ENCODE measurements at regions not wholly inside any gene's neighbourhood (a gene's known extent, or its start where the extent isn't known, plus 50 kb on each side); places are given as distances from the start of the nearest gene placed in this dataset.
"Not testable (repeated sequence)": the region's sequence is repeated elsewhere in the genome, so short reads cannot be mapped to it uniquely, and the experiment has no call there.

- no peaks in the 10 kb centered on the region for H3K4me1 Mint-ChIP-seq (ENCODE audit: low read depth)
- H3K36me3 Mint-ChIP-seq (ENCODE audit: insufficient read depth in 2 of 2): no peaks in the 10 kb centered on the region
- ATAC-seq (replicated peaks in 1 of 2): no peak
- no peaks in the 10 kb centered on the region for H3K27me3 Mint-ChIP-seq (ENCODE audit: low read depth)
- H3K4me3 Mint-ChIP-seq: no peak overlapping the region
- no peak for DNase-seq
- H3K9me3 Mint-ChIP-seq: peaks cover 2 to 6% of the 10 kb centered on the region in 2 donors
- H3K27ac Mint-ChIP-seq: no peak overlapping the region
These were observed 1265.7 kb upstream of the CHAC2 start for GRCh38 chr2:52501715-52502475.

GRCh38 chr2:52500561-52500960 lies 1267.0 kb upstream of the CHAC2 start:
- Mint-ChIP-seq H3K4me1 (ENCODE audit: low read depth) (no peaks in the 10 kb centered on the region), H3K27ac (no peak overlapping the region), H3K9me3 (peaks cover 2 to 6% of the 10 kb centered on the region in 2 donors), H3K27me3 (ENCODE audit: low read depth) (no peaks in the 10 kb centered on the region), H3K36me3 (ENCODE audit: insufficient read depth in 2 of 2) (no peaks in the 10 kb centered on the region), H3K4me3 (no peak overlapping the region)
- no peak for ATAC-seq (replicated peaks in 1 of 2)
- no peak for DNase-seq

GRCh38 chr2:52498077-52498750 lies 1269.4 kb upstream of the CHAC2 start:
- Mint-ChIP-seq H3K27ac (no peak overlapping the region), H3K36me3 (ENCODE audit: insufficient read depth in 2 of 2) (no peaks in the 10 kb centered on the region), H3K27me3 (ENCODE audit: low read depth) (no peaks in the 10 kb centered on the region), H3K9me3 (peaks cover 2 to 6% of the 10 kb centered on the region in 2 donors), H3K4me1 (ENCODE audit: low read depth) (no peaks in the 10 kb centered on the region), H3K4me3 (no peak overlapping the region)
- ATAC-seq (replicated peaks in 1 of 2) (no peak), DNase-seq (no peak)

- Mint-ChIP-seq H3K27me3 (ENCODE audit: low read depth) (no peaks in the 10 kb centered on the region), H3K4me3 (no peak overlapping the region), H3K36me3 (ENCODE audit: insufficient read depth in 2 of 2) (peaks cover 2% of the 10 kb centered on the region in 2 donors), H3K4me1 (ENCODE audit: low read depth) (no peaks in the 10 kb centered on the region), H3K27ac (no peak overlapping the region), H3K9me3 (peaks cover 9 to 10% of the 10 kb centered on the region in 2 donors)
- ATAC-seq (replicated peaks in 1 of 2) (no peak), DNase-seq (no peak)
These were observed 1271.8 kb upstream of the CHAC2 start for GRCh38 chr2:52495816-52496215.

GRCh38 chr2:52477166-52477565 lies 1290.4 kb upstream of the CHAC2 start:
- DNase-seq (no peak), ATAC-seq (replicated peaks in 1 of 2) (no peak)
- Mint-ChIP-seq H3K36me3 (ENCODE audit: insufficient read depth in 2 of 2) (no peaks in the 10 kb centered on the region), H3K4me3 (no peak overlapping the region), H3K27ac (no peak overlapping the region), H3K4me1 (ENCODE audit: low read depth) (no peaks in the 10 kb centered on the region), H3K9me3 (peaks cover 1 to 5% of the 10 kb centered on the region in 2 donors), H3K27me3 (ENCODE audit: low read depth) (no peaks in the 10 kb centered on the region)

GRCh38 chr2:52475590-52475989 lies 1292.0 kb upstream of the CHAC2 start:
- DNase-seq (no peak), ATAC-seq (replicated peaks in 1 of 2) (no peak)
- H3K4me1 Mint-ChIP-seq (ENCODE audit: low read depth): no peaks in the 10 kb centered on the region
- H3K9me3 Mint-ChIP-seq: peaks cover 1 to 5% of the 10 kb centered on the region in 2 donors
- H3K27me3 Mint-ChIP-seq (ENCODE audit: low read depth): no peaks in the 10 kb centered on the region
- no peak overlapping the region for H3K27ac Mint-ChIP-seq
- no peak overlapping the region for H3K4me3 Mint-ChIP-seq
- no peaks in the 10 kb centered on the region for H3K36me3 Mint-ChIP-seq (ENCODE audit: insufficient read depth in 2 of 2)

GRCh38 chr2:52474091-52474490 lies 1293.5 kb upstream of the CHAC2 start:
- H3K9me3 Mint-ChIP-seq: peaks cover 3 to 4% of the 10 kb centered on the region in 2 donors
- H3K4me1 Mint-ChIP-seq (ENCODE audit: low read depth): no peaks in the 10 kb centered on the region
- no peak overlapping the region for H3K27ac Mint-ChIP-seq
- no peak overlapping the region for H3K4me3 Mint-ChIP-seq
- H3K27me3 Mint-ChIP-seq (ENCODE audit: low read depth): no peaks in the 10 kb centered on the region
- ATAC-seq (replicated peaks in 1 of 2) (no peak), DNase-seq (no peak)
- no peaks in the 10 kb centered on the region for H3K36me3 Mint-ChIP-seq (ENCODE audit: insufficient read depth in 2 of 2)

- Mint-ChIP-seq H3K4me3 (no peak overlapping the region), H3K4me1 (ENCODE audit: low read depth) (no peaks in the 10 kb centered on the region), H3K27me3 (ENCODE audit: low read depth) (no peaks in the 10 kb centered on the region), H3K27ac (no peak overlapping the region), H3K9me3 (peaks cover under 1 to 4% of the 10 kb centered on the region in 2 donors), H3K36me3 (ENCODE audit: insufficient read depth in 2 of 2) (no peaks in the 10 kb centered on the region)
- no peak for DNase-seq
- no peak for ATAC-seq (replicated peaks in 1 of 2)
These were observed 1294.1 kb upstream of the CHAC2 start for GRCh38 chr2:52473526-52473925.

GRCh38 chr2:52470457-52470856 lies 1297.1 kb upstream of the CHAC2 start:
- H3K4me3 Mint-ChIP-seq, H3K27ac Mint-ChIP-seq, H3K9me3 Mint-ChIP-seq: not testable (repeated sequence)

GRCh38 chr2:52467189-52467588 lies 1300.4 kb upstream of the CHAC2 start:
- ATAC-seq (replicated peaks in 1 of 2) (no peak), DNase-seq (no peak)
- Mint-ChIP-seq H3K4me3 (no peak overlapping the region), H3K4me1 (ENCODE audit: low read depth) (no peaks in the 10 kb centered on the region), H3K36me3 (ENCODE audit: insufficient read depth in 2 of 2) (no peaks in the 10 kb centered on the region), H3K27me3 (ENCODE audit: low read depth) (no peaks in the 10 kb centered on the region), H3K9me3 (peaks cover 4 to 11% of the 10 kb centered on the region in 2 donors), H3K27ac (no peak overlapping the region)

More at GRCh38 chr2:52470457-52470856, 1297.1 kb upstream of the CHAC2 start:
- ATAC-seq (replicated peaks in 1 of 2); H3K4me1 Mint-ChIP-seq (ENCODE audit: low read depth); H3K36me3 Mint-ChIP-seq (ENCODE audit: insufficient read depth in 2 of 2); H3K27me3 Mint-ChIP-seq (ENCODE audit: low read depth); DNase-seq: not testable (repeated sequence)

GRCh38 chr2:52465287-52465686 lies 1302.3 kb upstream of the CHAC2 start:
- H3K27me3 Mint-ChIP-seq (ENCODE audit: low read depth): no peaks in the 10 kb centered on the region
- no peak for DNase-seq
- H3K27ac Mint-ChIP-seq: no peak overlapping the region
- no peak for ATAC-seq (replicated peaks in 1 of 2)
- H3K4me3 Mint-ChIP-seq: no peak overlapping the region
- H3K36me3 Mint-ChIP-seq (ENCODE audit: insufficient read depth in 2 of 2): no peaks in the 10 kb centered on the region
- H3K9me3 Mint-ChIP-seq: peaks cover 4 to 11% of the 10 kb centered on the region in 2 donors
- H3K4me1 Mint-ChIP-seq (ENCODE audit: low read depth): no peaks in the 10 kb centered on the region

- Mint-ChIP-seq H3K4me1 (ENCODE audit: low read depth) (no peaks in the 10 kb centered on the region), H3K27ac (no peak overlapping the region), H3K9me3 (peaks cover 5 to 8% of the 10 kb centered on the region in 2 donors), H3K27me3 (ENCODE audit: low read depth) (no peaks in the 10 kb centered on the region), H3K36me3 (ENCODE audit: insufficient read depth in 2 of 2) (no peaks in the 10 kb centered on the region), H3K4me3 (no peak overlapping the region)
- DNase-seq (no peak), ATAC-seq (replicated peaks in 1 of 2) (no peak)
These were observed 1304.1 kb upstream of the CHAC2 start for GRCh38 chr2:52463457-52463856.

- ATAC-seq (replicated peaks in 1 of 2) (no peak), DNase-seq (no peak)
- Mint-ChIP-seq H3K4me1 (ENCODE audit: low read depth) (no peaks in the 10 kb centered on the region), H3K9me3 (peaks cover 1 to 2% of the 10 kb centered on the region in 2 donors), H3K27ac (no peak overlapping the region), H3K27me3 (ENCODE audit: low read depth) (no peaks in the 10 kb centered on the region), H3K4me3 (no peak overlapping the region), H3K36me3 (ENCODE audit: insufficient read depth in 2 of 2) (no peaks in the 10 kb centered on the region)
These were observed 1310.8 kb upstream of the CHAC2 start for GRCh38 chr2:52456561-52457377.

Data from activated T-cell treated with anti-CD3 and anti-CD28 coated beads, Interleukin-2, amount 50 U/mL, for 72 hours (primary cell).